GM12875 (cell line): ENCODE measurements at regions not wholly inside any gene's neighbourhood (a gene's known extent, or its start where the extent isn't known, plus 50 kb on each side); places are given as distances from the start of the nearest gene placed in this dataset.

Experiments used
- H3K4me3 ChIP-seq: one replicate; pipeline ENCODE4 v1.5.1; 2011; ENCODE audit warnings: low read depth, low read length, control low read depth
- CTCF ChIP-seq: IDR thresholded peaks from 2 replicates; pipeline ENCODE4 v1.5.1; 2011; ENCODE audit warnings: low read depth, mild to moderate bottlenecking, control low read depth, inconsistent platforms, low read length, moderate library complexity, borderline replicate concordance; ENCODE audit not compliant: insufficient read depth

GRCh38 chrX:26411045-26411444 is 195.1 kb downstream of the MAGEB5 start:
- no peak for TF ChIP-seq CTCF
- no peak overlapping the region for H3K4me3 ChIP-seq

GRCh38 chrX:26409636-26410035 is 193.7 kb downstream of the MAGEB5 start:
- H3K4me3 ChIP-seq = no peak overlapping the region
- no peak for TF ChIP-seq CTCF

GRCh38 chrX:26387906-26388305 is 171.9 kb downstream of the MAGEB5 start:
- no peak overlapping the region for H3K4me3 ChIP-seq
- no peak for TF ChIP-seq CTCF

GRCh38 chrX:26376037-26376708 is 160.2 kb downstream of the MAGEB5 start:
- H3K4me3 ChIP-seq = no peak overlapping the region
- no peak for TF ChIP-seq CTCF

- no peak overlapping the region for H3K4me3 ChIP-seq
- TF ChIP-seq CTCF = no peak
Observed at GRCh38 chrX:26375346-26375745, 159.4 kb downstream of the MAGEB5 start.

- no peak overlapping the region for H3K4me3 ChIP-seq
- no peak for TF ChIP-seq CTCF
Observed at GRCh38 chrX:26373829-26374228, 157.9 kb downstream of the MAGEB5 start.

GRCh38 chrX:26352891-26353430 is 137.0 kb downstream of the MAGEB5 start:
- no peak for TF ChIP-seq CTCF
- H3K4me3 ChIP-seq = no peak overlapping the region
